ENCODE measurements at regions not wholly inside any gene's neighbourhood (a gene's known extent, or its start where the extent isn't known, plus 50 kb on each side); places are given as distances from the start of the nearest gene placed in this dataset.

DNA sequence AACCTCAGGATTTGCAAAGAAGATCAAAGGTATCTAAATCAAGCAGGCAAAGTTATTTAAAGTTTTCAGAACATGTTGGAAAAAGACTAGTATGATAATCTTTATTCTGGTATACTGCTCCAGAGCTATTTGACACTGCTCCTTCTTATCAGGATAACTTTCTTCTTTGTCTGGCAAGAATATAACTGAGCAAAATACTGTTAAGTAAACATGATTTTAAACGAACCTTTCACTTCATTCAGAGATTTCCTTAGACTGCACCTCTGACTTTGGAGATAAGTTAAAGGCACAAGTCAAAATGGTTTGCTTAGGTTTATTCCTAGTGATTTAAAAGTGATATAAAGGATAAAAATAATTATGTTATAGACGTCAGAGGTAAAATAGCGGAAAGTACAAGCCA is 103.9 kb upstream of the CCDC190 start:
- no peak for TF ChIP-seq SIN3A (IDR thresholded peaks at IDR 0.05; ENCODE audit: borderline replicate concordance, insufficient read depth, low read length)
- no peak for TF ChIP-seq REST (IDR thresholded peaks at IDR 0.05; ENCODE audit: insufficient read depth in 1 of 2, low read depth in 2 of 2, low read length in 2 of 2)
- no peak for TF ChIP-seq FOXP2 (optimal IDR thresholded peaks at IDR 0.05; ENCODE audit: borderline replicate concordance, extremely low read depth, extremely low read length, insufficient read depth)
- no peak for TF ChIP-seq TAF1 (IDR thresholded peaks at IDR 0.05; ENCODE audit: borderline replicate concordance, insufficient read depth, low read length)
- TF ChIP-seq POLR2AphosphoS5 (IDR thresholded peaks at IDR 0.05; ENCODE audit: low read depth, low read length): no peak

- no peak for TF ChIP-seq FOXP2 (optimal IDR thresholded peaks at IDR 0.05; ENCODE audit: borderline replicate concordance, extremely low read depth, extremely low read length, insufficient read depth)
- no peak for TF ChIP-seq SIN3A (IDR thresholded peaks at IDR 0.05; ENCODE audit: borderline replicate concordance, insufficient read depth, low read length)
- TF ChIP-seq REST (IDR thresholded peaks at IDR 0.05; ENCODE audit: insufficient read depth in 1 of 2, low read depth in 2 of 2, low read length in 2 of 2): no peak
- no peak for TF ChIP-seq POLR2AphosphoS5 (IDR thresholded peaks at IDR 0.05; ENCODE audit: low read depth, low read length)
- TF ChIP-seq TAF1 (IDR thresholded peaks at IDR 0.05; ENCODE audit: borderline replicate concordance, insufficient read depth, low read length): no peak
Measured at GRCh38 chr1:162956922-162957321, 95.9 kb upstream of the CCDC190 start.

GRCh38 chr1:162954824-162955223 is 93.8 kb upstream of the CCDC190 start:
- no peak for TF ChIP-seq REST (IDR thresholded peaks at IDR 0.05; ENCODE audit: insufficient read depth in 1 of 2, low read depth in 2 of 2, low read length in 2 of 2)
- TF ChIP-seq TAF1 (IDR thresholded peaks at IDR 0.05; ENCODE audit: borderline replicate concordance, insufficient read depth, low read length): no peak
- no peak for TF ChIP-seq SIN3A (IDR thresholded peaks at IDR 0.05; ENCODE audit: borderline replicate concordance, insufficient read depth, low read length)
- no peak for TF ChIP-seq FOXP2 (optimal IDR thresholded peaks at IDR 0.05; ENCODE audit: borderline replicate concordance, extremely low read depth, extremely low read length, insufficient read depth)
- TF ChIP-seq POLR2AphosphoS5 (IDR thresholded peaks at IDR 0.05; ENCODE audit: low read depth, low read length): no peak

DNA sequence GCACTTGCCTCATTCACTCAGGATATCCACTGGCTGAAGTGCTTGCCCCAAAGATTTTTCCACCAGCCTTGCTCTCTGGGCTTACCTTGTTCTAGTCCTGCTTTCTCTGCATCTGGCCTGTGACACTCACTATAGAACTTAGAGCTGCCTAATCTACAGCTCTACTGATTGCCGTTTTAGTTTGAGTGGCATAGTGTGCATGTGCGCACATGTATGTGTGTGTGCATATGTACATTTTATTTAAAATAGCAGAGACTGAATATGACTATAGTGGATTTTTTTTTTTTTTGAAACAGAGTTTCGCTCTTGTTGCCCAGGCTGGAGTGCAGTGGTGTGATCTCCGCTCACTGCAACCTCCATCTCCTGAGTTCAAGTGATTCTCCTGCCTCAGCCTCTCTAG is 92.0 kb upstream of the CCDC190 start:
- no peak for TF ChIP-seq POLR2AphosphoS5 (IDR thresholded peaks at IDR 0.05; ENCODE audit: low read depth, low read length)
- TF ChIP-seq TAF1 (IDR thresholded peaks at IDR 0.05; ENCODE audit: borderline replicate concordance, insufficient read depth, low read length): no peak
- no peak for TF ChIP-seq SIN3A (IDR thresholded peaks at IDR 0.05; ENCODE audit: borderline replicate concordance, insufficient read depth, low read length)
- no peak for TF ChIP-seq REST (IDR thresholded peaks at IDR 0.05; ENCODE audit: insufficient read depth in 1 of 2, low read depth in 2 of 2, low read length in 2 of 2)
- no peak for TF ChIP-seq FOXP2 (optimal IDR thresholded peaks at IDR 0.05; ENCODE audit: borderline replicate concordance, extremely low read depth, extremely low read length, insufficient read depth)

Data from PFSK-1 (cell line).